Prostate gland (tissue), 2 donors: ENCODE measurements at regions not wholly inside any gene's neighbourhood (a gene's known extent, or its start where the extent isn't known, plus 50 kb on each side); places are given as distances from the start of the nearest gene placed in this dataset.

Experiments used
- POLR2A ChIP-seq: fragments of 450-650 bp; IDR thresholded peaks from one replicate; pipeline ENCODE4 v1.6.1; 2016; ENCODE audit warnings: antibody characterized with exemption, mild to moderate bottlenecking
- POLR2AphosphoS5 ChIP-seq: sonication (generic); formaldehyde crosslinking; IDR thresholded peaks from one replicate; pipeline ENCODE4 v1.6.1; 2017; ENCODE audit warnings: antibody characterized with exemption
- TF ChIP-seq, protein P1 (sequence below), 4 experiments: fragments of 200-600 bp in 2 of 4; fragments of 450-650 bp in 2 of 4; sonication (generic) in 2 of 4; IDR thresholded peaks; 1 replicate in 3 of 4; 2 replicates in 1 of 4; pipeline ENCODE4 v1.5.1; 2016 to 2019; ENCODE audit warnings: antibody characterized with exemption in 4 of 4, mild to moderate bottlenecking in 2 of 4, moderate library complexity in 2 of 4

DNA sequence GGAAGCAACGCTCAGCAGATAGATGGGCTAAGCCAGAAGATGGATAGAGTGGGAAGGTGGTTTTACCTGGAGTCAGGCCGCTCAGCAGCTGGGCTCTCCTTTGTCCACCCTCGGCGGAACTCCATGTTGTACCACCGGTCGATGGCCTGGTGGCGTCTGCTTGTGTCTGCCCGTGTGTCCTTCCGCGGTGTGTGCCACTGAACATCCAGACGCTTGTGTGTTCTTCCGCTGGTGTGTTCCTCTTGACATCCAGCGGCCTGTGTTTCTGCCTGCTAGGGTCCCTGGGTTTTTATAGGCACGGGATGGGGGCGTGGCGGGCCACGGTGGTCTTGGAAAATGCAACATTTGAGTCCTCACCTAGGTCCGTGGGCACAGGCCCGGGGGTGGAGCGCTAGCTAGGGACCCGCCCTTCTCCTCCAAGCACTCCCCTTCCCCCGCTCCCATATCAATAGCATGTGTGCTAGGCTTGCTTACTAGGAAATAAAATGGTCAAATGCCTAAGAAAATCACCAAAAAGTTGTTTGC is 1431.7 kb upstream of the ACVR2A start:
- TF ChIP-seq POLR2AphosphoS5 (no peak), POLR2A (no peak)
- TF ChIP-seq, protein P1, sequence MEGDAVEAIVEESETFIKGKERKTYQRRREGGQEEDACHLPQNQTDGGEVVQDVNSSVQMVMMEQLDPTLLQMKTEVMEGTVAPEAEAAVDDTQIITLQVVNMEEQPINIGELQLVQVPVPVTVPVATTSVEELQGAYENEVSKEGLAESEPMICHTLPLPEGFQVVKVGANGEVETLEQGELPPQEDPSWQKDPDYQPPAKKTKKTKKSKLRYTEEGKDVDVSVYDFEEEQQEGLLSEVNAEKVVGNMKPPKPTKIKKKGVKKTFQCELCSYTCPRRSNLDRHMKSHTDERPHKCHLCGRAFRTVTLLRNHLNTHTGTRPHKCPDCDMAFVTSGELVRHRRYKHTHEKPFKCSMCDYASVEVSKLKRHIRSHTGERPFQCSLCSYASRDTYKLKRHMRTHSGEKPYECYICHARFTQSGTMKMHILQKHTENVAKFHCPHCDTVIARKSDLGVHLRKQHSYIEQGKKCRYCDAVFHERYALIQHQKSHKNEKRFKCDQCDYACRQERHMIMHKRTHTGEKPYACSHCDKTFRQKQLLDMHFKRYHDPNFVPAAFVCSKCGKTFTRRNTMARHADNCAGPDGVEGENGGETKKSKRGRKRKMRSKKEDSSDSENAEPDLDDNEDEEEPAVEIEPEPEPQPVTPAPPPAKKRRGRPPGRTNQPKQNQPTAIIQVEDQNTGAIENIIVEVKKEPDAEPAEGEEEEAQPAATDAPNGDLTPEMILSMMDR (IDR thresholded peaks at IDR 0.05) = no peak
